Brain microvascular endothelial cell (primary cell): ENCODE measurements at regions not wholly inside any gene's neighbourhood (a gene's known extent, or its start where the extent isn't known, plus 50 kb on each side); places are given as distances from the start of the nearest gene placed in this dataset.
"Not testable (repeated sequence)": the region's sequence is repeated elsewhere in the genome, so short reads cannot be mapped to it uniquely, and the experiment has no call there.

Experiments used
- DNase-seq: peaks from one replicate; pipeline ENCODE4 v3.0.0-alpha.2; 2020
- H3K27ac ChIP-seq: fragments of 250-450 bp; sonication (Bioruptor Pico); 2 replicates; pipeline ENCODE4 v1.5.1; 2020; ENCODE audit warnings: mild to moderate bottlenecking, moderate library complexity
- H3K27me3 ChIP-seq: fragments of 250-450 bp; sonication (Bioruptor Pico); replicated peaks from 2 replicates; pipeline ENCODE4 v1.5.1; 2020; ENCODE audit warnings: mild to moderate bottlenecking
- H3K36me3 ChIP-seq: fragments of 250-450 bp; sonication (Bioruptor Pico); replicated peaks from 2 replicates; pipeline ENCODE4 v1.5.1; 2020; ENCODE audit warnings: mild to moderate bottlenecking
- H3K4me3 ChIP-seq: 2 replicates; pipeline ENCODE4 v1.5.1; 2011; ENCODE audit warnings: low read depth, mild to moderate bottlenecking, control low read depth, low read length, moderate library complexity
- in situ Hi-C: cut with HindIII; loops from 2 replicates; pipeline ENCODE4 v1.10.0; 2017; ENCODE audit warnings: low sequenced_read_pairs, low pct_ligation_motif_present
- TF ChIP-seq, protein P1 (sequence below): IDR thresholded peaks from 2 replicates; pipeline ENCODE4 v1.5.1; 2011; ENCODE audit warnings: low read depth, mild to moderate bottlenecking, moderate library complexity, low read length, control low read depth, inconsistent platforms; ENCODE audit errors: missing control alignments

DNA sequence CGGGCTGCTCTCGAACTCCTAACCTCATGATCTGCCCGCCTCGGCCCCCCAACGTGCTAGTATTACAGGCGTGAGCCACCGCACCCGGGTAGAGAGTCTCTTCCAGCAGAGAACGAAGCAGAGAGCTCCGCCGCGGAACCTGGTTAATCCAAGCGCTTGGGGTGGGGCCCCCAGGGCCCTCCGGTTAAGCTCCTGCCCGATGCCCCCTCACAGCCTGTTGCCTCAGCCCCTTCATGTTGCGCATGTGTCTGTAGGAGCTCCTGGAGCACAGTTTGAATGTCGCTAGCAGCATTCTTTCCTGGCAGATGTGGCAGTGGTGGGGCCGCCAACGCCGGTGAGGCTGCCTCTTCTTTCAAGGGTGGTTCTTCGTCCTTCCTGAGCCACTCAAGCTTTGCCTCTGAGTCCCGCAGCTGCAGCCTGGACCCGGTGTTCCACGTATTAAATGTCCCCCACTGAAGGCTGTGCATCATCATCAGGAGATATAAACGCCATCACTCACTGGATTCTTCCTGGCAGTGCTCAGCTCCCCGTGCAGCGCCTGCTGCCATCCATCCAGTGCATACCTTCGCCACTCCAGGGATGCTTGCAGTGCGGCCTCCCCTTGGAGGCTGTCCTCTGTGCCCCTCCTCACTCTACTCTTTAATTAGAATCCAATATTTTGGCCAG, 1919.3 kb downstream of the PCDH9 start:
- in situ Hi-C loops = no loop called here
- Histone ChIP-seq H3K27me3 (no peaks in the 10 kb centered on the region), H3K36me3 (no peaks in the 10 kb centered on the region), H3K27ac (no peak overlapping the region), H3K4me3 (no peak overlapping the region)
- DNase-seq = no peak
- TF ChIP-seq, protein P1, sequence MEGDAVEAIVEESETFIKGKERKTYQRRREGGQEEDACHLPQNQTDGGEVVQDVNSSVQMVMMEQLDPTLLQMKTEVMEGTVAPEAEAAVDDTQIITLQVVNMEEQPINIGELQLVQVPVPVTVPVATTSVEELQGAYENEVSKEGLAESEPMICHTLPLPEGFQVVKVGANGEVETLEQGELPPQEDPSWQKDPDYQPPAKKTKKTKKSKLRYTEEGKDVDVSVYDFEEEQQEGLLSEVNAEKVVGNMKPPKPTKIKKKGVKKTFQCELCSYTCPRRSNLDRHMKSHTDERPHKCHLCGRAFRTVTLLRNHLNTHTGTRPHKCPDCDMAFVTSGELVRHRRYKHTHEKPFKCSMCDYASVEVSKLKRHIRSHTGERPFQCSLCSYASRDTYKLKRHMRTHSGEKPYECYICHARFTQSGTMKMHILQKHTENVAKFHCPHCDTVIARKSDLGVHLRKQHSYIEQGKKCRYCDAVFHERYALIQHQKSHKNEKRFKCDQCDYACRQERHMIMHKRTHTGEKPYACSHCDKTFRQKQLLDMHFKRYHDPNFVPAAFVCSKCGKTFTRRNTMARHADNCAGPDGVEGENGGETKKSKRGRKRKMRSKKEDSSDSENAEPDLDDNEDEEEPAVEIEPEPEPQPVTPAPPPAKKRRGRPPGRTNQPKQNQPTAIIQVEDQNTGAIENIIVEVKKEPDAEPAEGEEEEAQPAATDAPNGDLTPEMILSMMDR = no peak

DNA sequence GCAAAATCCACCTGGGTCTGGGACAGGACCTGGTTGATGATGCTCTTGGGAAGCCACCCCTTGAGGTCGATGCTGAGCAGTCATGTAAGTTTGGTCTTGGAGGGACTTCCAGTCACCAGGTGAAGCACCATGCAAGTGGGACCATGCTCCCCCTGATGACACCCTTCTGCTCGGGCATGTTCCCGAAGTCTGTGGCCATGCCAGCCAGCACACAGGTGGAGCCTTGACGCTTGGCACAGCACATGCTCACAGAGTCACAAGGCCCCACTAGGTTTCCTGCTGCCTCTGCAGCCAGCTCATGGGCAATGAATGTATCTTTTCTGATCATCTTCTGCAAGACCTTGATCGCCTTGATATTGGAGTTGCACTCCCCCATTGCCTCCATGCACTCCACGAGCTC, 1920.2 kb downstream of the PCDH9 start:
- DNase-seq = no peak
- in situ Hi-C loops = no loop called here
- Histone ChIP-seq H3K27me3 (no peaks in the 10 kb centered on the region), H3K4me3 (no peak overlapping the region), H3K36me3 (no peaks in the 10 kb centered on the region), H3K27ac (no peak overlapping the region)
- TF ChIP-seq, protein P1 = no peak

DNA sequence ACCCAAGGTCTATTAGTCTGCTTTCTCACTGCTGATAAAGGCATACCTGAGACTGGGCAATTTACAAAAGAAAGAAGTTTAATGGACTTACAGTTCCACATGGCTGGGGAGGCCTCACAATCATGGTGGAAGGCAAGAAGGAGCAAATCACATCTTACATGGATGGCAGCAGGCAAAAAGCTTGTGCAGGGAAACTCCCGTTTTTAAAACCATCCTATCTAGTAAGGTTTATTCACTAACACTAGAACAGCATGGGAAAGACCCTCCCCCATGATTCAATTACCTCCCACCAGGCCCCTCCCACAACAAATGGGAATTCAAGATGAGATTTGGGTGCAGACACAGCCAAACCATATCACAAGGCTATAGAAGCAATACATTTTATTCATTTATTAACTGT, 1921.4 kb downstream of the PCDH9 start:
- H3K27ac ChIP-seq, H3K4me3 ChIP-seq, H3K27me3 ChIP-seq, H3K36me3 ChIP-seq, in situ Hi-C loops, DNase-seq: not testable (repeated sequence)

DNA sequence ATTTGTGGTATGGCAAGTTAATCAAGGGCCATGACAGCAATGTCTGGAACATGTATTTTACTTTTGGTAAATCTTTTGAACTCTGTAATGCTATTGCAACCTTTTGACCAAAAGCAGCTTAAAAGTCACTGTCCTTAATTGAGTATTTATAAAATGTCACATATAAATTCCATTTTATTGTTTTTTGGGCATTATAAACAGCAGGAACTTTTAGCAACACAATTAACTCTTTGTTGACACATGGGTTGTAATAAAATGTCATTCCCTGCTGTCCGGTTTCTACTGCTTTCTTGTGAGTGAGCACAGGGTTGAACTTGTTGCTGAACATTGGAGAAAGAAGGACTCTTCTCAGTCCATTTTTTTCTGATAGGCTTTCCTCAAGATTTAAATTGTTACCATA, 1923.1 kb downstream of the PCDH9 start:
- no peak overlapping the region for H3K4me3 ChIP-seq
- in situ Hi-C loops = no loop called here
- H3K27me3 ChIP-seq = no peaks in the 10 kb centered on the region
- TF ChIP-seq, protein P1 = no peak
- DNase-seq = no peak
- no peak overlapping the region for H3K27ac ChIP-seq
- no peaks in the 10 kb centered on the region for H3K36me3 ChIP-seq

DNA sequence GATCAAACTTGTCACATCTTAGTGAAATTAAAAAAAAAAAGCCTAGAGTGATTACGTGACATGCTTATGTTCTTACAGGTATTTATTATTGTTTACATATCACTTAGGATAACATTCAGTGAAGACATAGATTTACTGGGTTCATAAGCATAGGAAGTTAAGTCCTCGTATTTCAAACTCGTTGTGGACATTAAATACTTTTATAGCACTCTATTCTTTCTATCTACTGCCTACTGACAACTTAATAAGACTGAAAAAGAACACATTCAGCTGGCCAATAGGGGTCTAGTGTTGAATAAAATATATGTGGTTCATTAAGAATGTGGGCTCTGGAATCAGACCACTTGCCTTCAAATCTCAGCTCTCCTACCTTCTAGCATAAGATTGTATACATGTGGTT, 1927.4 kb downstream of the PCDH9 start:
- no peak for DNase-seq
- Histone ChIP-seq H3K27me3 (no peaks in the 10 kb centered on the region), H3K27ac (no peak overlapping the region), H3K4me3 (no peak overlapping the region), H3K36me3 (no peaks in the 10 kb centered on the region)
- TF ChIP-seq, protein P1 = no peak
- in situ Hi-C loops = no loop called here

DNA sequence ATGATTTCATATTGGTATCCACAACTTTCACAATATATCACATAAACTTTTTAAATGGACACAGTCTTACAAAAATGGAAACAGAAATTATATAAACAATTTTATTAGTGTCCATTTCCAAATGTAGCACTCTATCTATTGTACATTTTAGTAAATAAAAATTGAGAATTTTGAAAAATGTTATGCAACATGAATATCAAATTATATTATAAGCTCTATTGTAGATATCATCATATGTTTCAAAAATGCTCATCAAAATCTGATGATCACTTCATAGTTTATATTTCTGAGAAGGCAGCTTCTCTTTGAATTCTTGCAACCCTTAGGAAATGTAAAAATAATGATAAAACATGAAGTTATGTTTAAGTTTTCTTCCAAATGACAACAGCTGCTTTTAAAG, 1928.6 kb downstream of the PCDH9 start:
- no peak for DNase-seq
- H3K36me3 ChIP-seq = no peaks in the 10 kb centered on the region
- H3K4me3 ChIP-seq = no peak overlapping the region
- no peak overlapping the region for H3K27ac ChIP-seq
- H3K27me3 ChIP-seq = no peaks in the 10 kb centered on the region
- in situ Hi-C loops = no loop called here
- TF ChIP-seq, protein P1 = no peak
